Gastroesophageal sphincter (tissue), 3 donors: ENCODE measurements at regions not wholly inside any gene's neighbourhood (a gene's known extent, or its start where the extent isn't known, plus 50 kb on each side); places are given as distances from the start of the nearest gene placed in this dataset.

Experiments
- CTCF ChIP-seq, 4 experiments: fragments of 200-600 bp in 2 of 4; fragments of 450-650 bp in 2 of 4; sonication (generic) in 1 of 4; IDR thresholded peaks; one replicate each; pipeline ENCODE4 v1.5.1; 2017 to 2019; ENCODE audit warnings: antibody characterized with exemption in 4 of 4, mild to moderate bottlenecking in 2 of 4, moderate library complexity in 2 of 4
- EP300 ChIP-seq: sonication (generic); formaldehyde crosslinking; IDR thresholded peaks from one replicate; pipeline ENCODE4 v1.6.1; 2017; ENCODE audit warnings: antibody characterized with exemption, mild to moderate bottlenecking
- POLR2A ChIP-seq, 2 donors: fragments of 450-650 bp; IDR thresholded peaks; one replicate each; pipeline ENCODE4 v1.6.1; 2017; ENCODE audit warnings: antibody characterized with exemption in 2 of 2, mild to moderate bottlenecking in 2 of 2, moderate library complexity in 1 of 2

- TF ChIP-seq CTCF (IDR thresholded peaks at IDR 0.05) (no peak), POLR2A (IDR thresholded peaks at IDR 0.05) (no peak), EP300 (no peak)
Observed at GRCh38 chr7:79610748-79611304, 157.4 kb upstream of the MAGI2 start.
